GM10266 (cell line): ENCODE measurements at regions not wholly inside any gene's neighbourhood (a gene's known extent, or its start where the extent isn't known, plus 50 kb on each side); places are given as distances from the start of the nearest gene placed in this dataset.
"Not testable (repeated sequence)": the region's sequence is repeated elsewhere in the genome, so short reads cannot be mapped to it uniquely, and the experiment has no call there.

Source experiments
- DNase-seq: peaks from one replicate; pipeline ENCODE4 v3.0.0; 2012; ENCODE audit errors: extremely low spot score
- CTCF ChIP-seq: IDR thresholded peaks from 2 replicates; pipeline ENCODE4 v1.5.1; 2012; ENCODE audit warnings: mild to moderate bottlenecking, low read depth; ENCODE audit not compliant: control insufficient read depth, insufficient read depth; ENCODE audit errors: missing control alignments

- TF ChIP-seq CTCF = no peak
- DNase-seq = no peak
Observed at GRCh38 chr3:70464876-70465275, 152.4 kb upstream of the MDFIC2 start.

DNA sequence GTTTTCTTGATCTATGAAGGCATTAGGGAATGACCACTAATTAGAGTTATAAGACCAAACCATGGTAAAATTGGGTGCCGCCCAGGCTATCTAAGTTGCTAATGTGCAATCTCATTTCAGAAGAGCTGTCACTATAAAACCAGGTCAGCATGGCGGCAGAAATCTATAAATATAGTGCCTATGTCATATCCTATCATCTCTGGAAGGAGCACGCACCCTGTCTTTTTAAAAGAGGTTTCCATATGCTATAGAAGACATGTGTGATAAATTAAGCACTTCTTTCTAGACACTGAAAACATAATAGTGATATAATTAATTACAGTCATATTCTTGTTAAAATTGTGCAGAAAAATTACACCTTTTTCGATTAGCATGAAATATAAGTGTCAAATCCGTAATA is 152.0 kb upstream of the MDFIC2 start:
- no peak for DNase-seq

GRCh38 chr3:70450220-70450619 is 137.8 kb upstream of the MDFIC2 start:
- DNase-seq = not testable (repeated sequence)

More for the DNA sequence above, 152.0 kb upstream of the MDFIC2 start:
- TF ChIP-seq CTCF = no peak

DNA sequence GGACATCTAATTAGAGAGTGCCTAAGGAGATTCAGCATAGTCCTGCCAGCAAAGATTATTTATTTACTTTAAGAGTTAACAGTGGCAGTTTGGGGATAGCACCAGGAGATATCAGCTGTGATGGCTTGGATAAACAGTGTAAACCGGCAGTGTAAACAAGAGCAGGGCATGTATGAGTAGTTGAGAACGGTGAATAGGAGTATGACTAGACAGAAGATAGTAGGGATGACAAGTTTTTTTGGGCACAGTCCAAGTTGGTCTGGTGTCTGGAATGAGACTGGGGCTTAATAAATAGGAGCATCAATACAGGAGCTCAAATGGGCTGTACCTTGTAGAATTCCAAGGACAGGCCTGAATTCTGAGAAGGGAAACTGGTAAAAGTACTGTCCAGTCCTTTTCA is 123.0 kb upstream of the MDFIC2 start:
- DNase-seq = not testable (repeated sequence)

- no peak for TF ChIP-seq CTCF
- no peak for DNase-seq
Observed at GRCh38 chr3:70433091-70433490, 120.7 kb upstream of the MDFIC2 start.

- TF ChIP-seq CTCF = no peak
- DNase-seq = no peak
Observed at GRCh38 chr3:70431911-70432310, 119.5 kb upstream of the MDFIC2 start.

DNA sequence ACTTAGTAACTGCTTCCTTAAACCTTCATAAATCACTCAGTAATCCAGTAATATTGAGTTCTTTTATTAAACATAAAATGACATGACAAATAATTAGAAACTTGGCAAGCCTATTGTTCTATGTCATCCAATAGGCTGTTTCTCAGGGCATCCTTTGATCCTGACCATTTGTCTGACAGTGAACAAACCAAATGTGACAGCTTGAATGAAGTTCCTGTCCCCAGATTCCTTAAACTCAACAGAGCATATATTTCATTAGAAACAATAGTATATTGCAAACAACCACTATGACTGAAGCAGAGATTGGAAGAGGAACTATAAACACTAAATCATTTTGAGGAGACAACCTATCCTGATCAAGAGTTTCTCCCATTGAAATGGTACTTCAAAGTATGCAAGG is 113.6 kb upstream of the MDFIC2 start:
- DNase-seq = no peak
- TF ChIP-seq CTCF = no peak

DNA sequence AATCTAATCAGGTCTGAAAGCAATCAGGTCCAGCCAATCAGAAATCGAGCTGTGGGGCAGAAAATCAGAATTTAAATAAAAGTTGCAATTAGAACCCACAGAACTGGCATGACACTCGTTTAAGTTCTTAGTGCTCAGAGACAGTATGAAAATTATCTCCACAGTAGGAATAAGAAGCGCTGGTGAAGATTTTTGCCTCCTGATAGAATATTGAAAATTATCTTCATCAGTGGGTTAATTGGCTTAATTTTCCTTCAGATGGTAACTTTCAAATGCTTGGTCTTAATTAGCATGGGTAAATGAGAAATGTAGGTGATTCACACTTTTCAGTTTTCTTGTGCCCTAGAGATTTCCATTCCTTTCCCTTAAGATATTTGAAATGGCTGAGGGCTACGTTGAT is 109.1 kb upstream of the MDFIC2 start:
- TF ChIP-seq CTCF = no peak
- no peak for DNase-seq
